Fibroblast of skin of left quadriceps (primary cell): ENCODE measurements at regions not wholly inside any gene's neighbourhood (a gene's known extent, or its start where the extent isn't known, plus 50 kb on each side); places are given as distances from the start of the nearest gene placed in this dataset.

Experiments used
- DNase-seq, 2 experiments: peaks; one replicate each; pipeline ENCODE4 v3.0.0-alpha.2; 2013; ENCODE audit warnings: low read depth in 2 of 2

- DNase-seq, result no peak
These were observed 56.8 kb upstream of the GRIA4 start for GRCh38 chr11:105553025-105553424.

GRCh38 chr11:105548359-105548758 lies 61.5 kb upstream of the GRIA4 start:
- DNase-seq, result no peak

- no peak for DNase-seq
These were observed 71.3 kb upstream of the GRIA4 start for GRCh38 chr11:105538588-105538987.

GRCh38 chr11:105537531-105537930 lies 72.3 kb upstream of the GRIA4 start:
- DNase-seq, result no peak

GRCh38 chr11:105524286-105524685 lies 85.6 kb upstream of the GRIA4 start:
- no peak for DNase-seq

GRCh38 chr11:105520706-105521345 lies 89.0 kb upstream of the GRIA4 start:
- no peak for DNase-seq

GRCh38 chr11:105507496-105508254 lies 102.2 kb upstream of the GRIA4 start:
- no peak for DNase-seq

GRCh38 chr11:105492010-105492409 lies 117.9 kb upstream of the GRIA4 start:
- no peak for DNase-seq

GRCh38 chr11:105491394-105491793 lies 118.5 kb upstream of the GRIA4 start:
- no peak for DNase-seq

GRCh38 chr11:105490333-105490732 lies 119.5 kb upstream of the GRIA4 start:
- DNase-seq, result no peak

- DNase-seq, result no peak
These were observed 120.4 kb upstream of the GRIA4 start for GRCh38 chr11:105489446-105489845.

- DNase-seq, result no peak
These were observed 122.9 kb upstream of the GRIA4 start for GRCh38 chr11:105486929-105487328.

GRCh38 chr11:105469931-105470330 lies 139.9 kb upstream of the GRIA4 start:
- DNase-seq, result no peak

- DNase-seq, result no peak
These were observed 141.7 kb upstream of the GRIA4 start for GRCh38 chr11:105468154-105468553.

- DNase-seq, result peak; percentile 62
These were observed 143.2 kb upstream of the GRIA4 start for GRCh38 chr11:105466582-105467228.

- DNase-seq, result no peak
These were observed 151.8 kb upstream of the GRIA4 start for GRCh38 chr11:105458071-105458470.

GRCh38 chr11:105456950-105457349 lies 152.9 kb upstream of the GRIA4 start:
- no peak for DNase-seq

- no peak for DNase-seq
These were observed 160.7 kb upstream of the GRIA4 start for GRCh38 chr11:105449100-105449734.

GRCh38 chr11:105448703-105449079 lies 161.2 kb upstream of the GRIA4 start:
- DNase-seq, result no peak

- DNase-seq, result no peak
These were observed 161.8 kb upstream of the GRIA4 start for GRCh38 chr11:105447936-105448702.

GRCh38 chr11:105443623-105444022 lies 166.2 kb upstream of the GRIA4 start:
- no peak for DNase-seq
